Naive B cell (primary cell): ENCODE measurements at regions not wholly inside any gene's neighbourhood (a gene's known extent, or its start where the extent isn't known, plus 50 kb on each side); places are given as distances from the start of the nearest gene placed in this dataset.

ENCODE experiments used
- ATAC-seq, 2 donors: fragments of 150-1000 bp; cut with Tn5 transposase; 2 replicates each; pipeline ENCODE4 v1.10.0; 2021; ENCODE audit warnings: low read depth in 2 of 2, mild to moderate bottlenecking in 2 of 2, moderate library complexity in 2 of 2
- DNase-seq: peaks from one replicate; pipeline ENCODE4 v3.0.0; 2022
- H3K27ac Mint-ChIP-seq, 6 donors: one replicate each; pipeline ENCODE4 v1.8.0; 2020 to 2022; ENCODE audit warnings: mild to moderate bottlenecking in 6 of 6, mixed read lengths in 6 of 6, moderate library complexity in 5 of 6, inconsistent platforms in 2 of 6
- H3K27me3 Mint-ChIP-seq, 3 donors: one replicate each; pipeline ENCODE4 v1.8.0; 2021 to 2022; ENCODE audit warnings: mixed read lengths in 3 of 3, mild to moderate bottlenecking in 1 of 3
- H3K36me3 Mint-ChIP-seq, 2 donors: one replicate each; pipeline ENCODE4 v1.8.0; 2020 to 2022; ENCODE audit warnings: mixed read lengths in 2 of 2, inconsistent platforms in 1 of 2, mild to moderate bottlenecking in 1 of 2
- H3K4me1 Mint-ChIP-seq, 3 donors: one replicate each; pipeline ENCODE4 v1.8.0; 2020 to 2022; ENCODE audit warnings: mixed read lengths in 3 of 3, inconsistent platforms in 1 of 3, mild to moderate bottlenecking in 1 of 3, moderate library complexity in 1 of 3
- H3K4me3 Mint-ChIP-seq, 8 donors: one replicate each; pipeline ENCODE4 v1.8.0; 2020 to 2022; ENCODE audit warnings: mild to moderate bottlenecking in 8 of 8, mixed read lengths in 8 of 8, moderate library complexity in 8 of 8, inconsistent platforms in 2 of 8
- H3K9me3 Mint-ChIP-seq, 7 donors: one replicate each; pipeline ENCODE4 v1.8.0; 2020 to 2022; ENCODE audit warnings: mixed read lengths in 7 of 7, mild to moderate bottlenecking in 5 of 7, inconsistent platforms in 2 of 7, moderate library complexity in 1 of 7

- H3K4me3 Mint-ChIP-seq = no peak overlapping the region
- no peaks in the 10 kb centered on the region for H3K4me1 Mint-ChIP-seq
- no peak overlapping the region for H3K27ac Mint-ChIP-seq
- H3K9me3 Mint-ChIP-seq = peaks cover 0 to 1% (median 0%) of the 10 kb centered on the region in 7 donors
- ATAC-seq (no peak), DNase-seq (no peak)
- no peaks in the 10 kb centered on the region for H3K36me3 Mint-ChIP-seq
- H3K27me3 Mint-ChIP-seq = no peaks in the 10 kb centered on the region
Measured at GRCh38 chr6:104019075-104019753, 840.5 kb downstream of the HACE1 start.

- Mint-ChIP-seq H3K4me1 (no peaks in the 10 kb centered on the region), H3K27me3 (no peaks in the 10 kb centered on the region), H3K9me3 (peaks cover 0 to 8% (median 0%) of the 10 kb centered on the region in 7 donors), H3K27ac (no peak overlapping the region), H3K4me3 (no peak overlapping the region), H3K36me3 (no peaks in the 10 kb centered on the region)
- DNase-seq = no peak
- no peak for ATAC-seq
Measured at GRCh38 chr6:104017410-104018381, 842.0 kb downstream of the HACE1 start.

- peak overlapping the region in 1 of 6 donors; percentile 18 for H3K27ac Mint-ChIP-seq
- no peaks in the 10 kb centered on the region for H3K36me3 Mint-ChIP-seq
- no peak overlapping the region for H3K4me3 Mint-ChIP-seq
- H3K4me1 Mint-ChIP-seq = no peaks in the 10 kb centered on the region
- ATAC-seq (no peak), DNase-seq (no peak)
- H3K9me3 Mint-ChIP-seq = peaks cover 0 to 14% (median 0%) of the 10 kb centered on the region in 7 donors
- H3K27me3 Mint-ChIP-seq = no peaks in the 10 kb centered on the region
Measured at GRCh38 chr6:104014163-104014959, 845.4 kb downstream of the HACE1 start.

- H3K4me1 Mint-ChIP-seq = no peaks in the 10 kb centered on the region
- H3K27ac Mint-ChIP-seq = peak overlapping the region in 1 of 6 donors; percentile 26
- H3K27me3 Mint-ChIP-seq = no peaks in the 10 kb centered on the region
- no peak for ATAC-seq
- peaks cover 0 to 14% (median 0%) of the 10 kb centered on the region in 7 donors for H3K9me3 Mint-ChIP-seq
- no peaks in the 10 kb centered on the region for H3K36me3 Mint-ChIP-seq
- H3K4me3 Mint-ChIP-seq = no peak overlapping the region
- no peak for DNase-seq
Measured at GRCh38 chr6:104013312-104013971, 846.3 kb downstream of the HACE1 start.

GRCh38 chr6:104010897-104011296 is 848.8 kb downstream of the HACE1 start:
- DNase-seq (no peak), ATAC-seq (no peak)
- H3K9me3 Mint-ChIP-seq = peaks cover 0 to 14% (median 0%) of the 10 kb centered on the region in 7 donors
- no peak overlapping the region for H3K27ac Mint-ChIP-seq
- H3K4me1 Mint-ChIP-seq = no peaks in the 10 kb centered on the region
- H3K27me3 Mint-ChIP-seq = no peaks in the 10 kb centered on the region
- no peaks in the 10 kb centered on the region for H3K36me3 Mint-ChIP-seq
- H3K4me3 Mint-ChIP-seq = no peak overlapping the region

GRCh38 chr6:104003803-104004516 is 855.8 kb downstream of the HACE1 start:
- no peaks in the 10 kb centered on the region for H3K4me1 Mint-ChIP-seq
- DNase-seq = no peak
- no peak overlapping the region for H3K27ac Mint-ChIP-seq
- H3K27me3 Mint-ChIP-seq = no peaks in the 10 kb centered on the region
- no peak overlapping the region for H3K4me3 Mint-ChIP-seq
- H3K9me3 Mint-ChIP-seq = peaks cover 0 to 3% (median 0%) of the 10 kb centered on the region in 7 donors
- no peaks in the 10 kb centered on the region for H3K36me3 Mint-ChIP-seq
- ATAC-seq = no peak

- ATAC-seq (no peak), DNase-seq (no peak)
Measured at GRCh38 chr6:103995571-103995970, 864.1 kb downstream of the HACE1 start.

GRCh38 chr6:103983860-103984259 is 875.9 kb downstream of the HACE1 start:
- no peak for DNase-seq
- Mint-ChIP-seq H3K27ac (no peak overlapping the region), H3K4me1 (no peaks in the 10 kb centered on the region), H3K4me3 (no peak overlapping the region), H3K36me3 (no peaks in the 10 kb centered on the region), H3K27me3 (no peaks in the 10 kb centered on the region), H3K9me3 (peaks cover 0 to 22% (median 5%) of the 10 kb centered on the region in 7 donors)
- ATAC-seq = no peak

More at GRCh38 chr6:103995571-103995970, 864.1 kb downstream of the HACE1 start:
- Mint-ChIP-seq H3K27me3 (no peaks in the 10 kb centered on the region), H3K4me3 (no peak overlapping the region), H3K4me1 (no peaks in the 10 kb centered on the region), H3K27ac (no peak overlapping the region), H3K36me3 (no peaks in the 10 kb centered on the region), H3K9me3 (peaks cover 0 to 4% (median 2%) of the 10 kb centered on the region in 7 donors)

GRCh38 chr6:103983011-103983410 is 876.7 kb downstream of the HACE1 start:
- H3K4me3 Mint-ChIP-seq = no peak overlapping the region
- no peak overlapping the region for H3K27ac Mint-ChIP-seq
- ATAC-seq (no peak), DNase-seq (no peak)
- no peaks in the 10 kb centered on the region for H3K4me1 Mint-ChIP-seq
- H3K9me3 Mint-ChIP-seq = peaks cover 0 to 22% (median 5%) of the 10 kb centered on the region in 7 donors
- H3K36me3 Mint-ChIP-seq = no peaks in the 10 kb centered on the region
- no peaks in the 10 kb centered on the region for H3K27me3 Mint-ChIP-seq

- no peak overlapping the region for H3K4me3 Mint-ChIP-seq
- H3K9me3 Mint-ChIP-seq = peaks cover 0 to 22% (median 5%) of the 10 kb centered on the region in 7 donors
- no peak overlapping the region for H3K27ac Mint-ChIP-seq
- ATAC-seq (no peak), DNase-seq (no peak)
- no peaks in the 10 kb centered on the region for H3K36me3 Mint-ChIP-seq
- no peaks in the 10 kb centered on the region for H3K4me1 Mint-ChIP-seq
- H3K27me3 Mint-ChIP-seq = no peaks in the 10 kb centered on the region
Measured at GRCh38 chr6:103982574-103982973, 877.1 kb downstream of the HACE1 start.

GRCh38 chr6:103979308-103979707 is 880.4 kb downstream of the HACE1 start:
- Mint-ChIP-seq H3K36me3 (no peaks in the 10 kb centered on the region), H3K27ac (no peak overlapping the region), H3K27me3 (no peaks in the 10 kb centered on the region), H3K4me3 (no peak overlapping the region), H3K4me1 (no peaks in the 10 kb centered on the region), H3K9me3 (peaks cover 0 to 16% (median 0%) of the 10 kb centered on the region in 7 donors)
- no peak for DNase-seq
- no peak for ATAC-seq

- H3K27ac Mint-ChIP-seq = peak overlapping the region in 1 of 6 donors; percentile 27
- ATAC-seq = no peak
- H3K4me1 Mint-ChIP-seq = no peaks in the 10 kb centered on the region
- DNase-seq = no peak
- H3K27me3 Mint-ChIP-seq = no peaks in the 10 kb centered on the region
- H3K36me3 Mint-ChIP-seq = no peaks in the 10 kb centered on the region
- H3K9me3 Mint-ChIP-seq = peaks cover 0 to 13% (median 1%) of the 10 kb centered on the region in 7 donors
- no peak overlapping the region for H3K4me3 Mint-ChIP-seq
Measured at GRCh38 chr6:103937389-103937788, 922.3 kb downstream of the HACE1 start.
